ENCODE measurements at regions not wholly inside any gene's neighbourhood (a gene's known extent, or its start where the extent isn't known, plus 50 kb on each side); places are given as distances from the start of the nearest gene placed in this dataset.

GRCh38 chr10:81817596-81818170 is 57.3 kb upstream of the NRG3 start:
- no peak for TF ChIP-seq CTCF (IDR thresholded peaks at IDR 0.05)
- TF ChIP-seq POLR2A (IDR thresholded peaks at IDR 0.05), result no peak

All from breast epithelium (tissue), 3 donors.